Astrocyte (in vitro differentiated cells and primary cell): ENCODE measurements at regions not wholly inside any gene's neighbourhood (a gene's known extent, or its start where the extent isn't known, plus 50 kb on each side); places are given as distances from the start of the nearest gene placed in this dataset.

Source experiments
- DNase-seq: peaks from one replicate; pipeline ENCODE4 v3.0.0-alpha.2; 2010; ENCODE audit warnings: low read depth
- FAIRE-seq: peaks from 2 replicates; lab custom pipeline; 2011; peaks lifted over from hg19 to GRCh38; lab: Jason Lieb, UNC
- H2AFZ ChIP-seq: 2 replicates; pipeline ENCODE4 v1.6.0; 2012; ENCODE audit warnings: low read depth, low read length, inconsistent platforms
- H3K27ac ChIP-seq: 2 replicates; pipeline ENCODE4 v1.5.1; 2011; ENCODE audit warnings: low read depth, low read length, inconsistent platforms
- H3K27me3 ChIP-seq: 2 replicates; pipeline ENCODE4 v1.6.0; 2011; ENCODE audit warnings: low read length, inconsistent platforms; ENCODE audit not compliant: insufficient read depth
- H3K36me3 ChIP-seq: 2 replicates; pipeline ENCODE4 v1.5.1; 2011; ENCODE audit warnings: low read length, inconsistent platforms; ENCODE audit not compliant: insufficient read depth
- H3K4me1 ChIP-seq: 2 replicates; pipeline ENCODE4 v1.5.1; 2011; ENCODE audit warnings: low read length, inconsistent platforms; ENCODE audit not compliant: insufficient read depth
- H3K4me2 ChIP-seq: 2 replicates; pipeline ENCODE4 v1.6.0; 2012; ENCODE audit warnings: low read length, inconsistent platforms
- H3K4me3 ChIP-seq: 2 replicates; pipeline ENCODE4 v1.5.1; 2011; ENCODE audit warnings: low read depth, mild to moderate bottlenecking, low read length, inconsistent platforms; ENCODE audit not compliant: insufficient read depth
- H3K79me2 ChIP-seq: 2 replicates; pipeline ENCODE4 v1.6.0; 2012; ENCODE audit warnings: mild to moderate bottlenecking, low read length, inconsistent platforms; ENCODE audit not compliant: insufficient read depth
- H3K9ac ChIP-seq: 2 replicates; pipeline ENCODE4 v1.6.0; 2012; ENCODE audit warnings: mild to moderate bottlenecking, low read length, inconsistent platforms
- H3K9me3 ChIP-seq: 2 replicates; pipeline ENCODE4 v1.5.1; 2012; ENCODE audit warnings: low read depth, mild to moderate bottlenecking, low read length, inconsistent platforms; ENCODE audit not compliant: insufficient read depth
- H4K20me1 ChIP-seq: 2 replicates; pipeline ENCODE4 v1.6.0; 2012; ENCODE audit warnings: low read length, inconsistent platforms; ENCODE audit not compliant: insufficient read depth
- H3K27ac Mint-ChIP-seq: one replicate; pipeline ENCODE4 v1.8.0; 2021; ENCODE audit warnings: mild to moderate bottlenecking, mixed read lengths; ENCODE audit not compliant: unreplicated experiment
- H3K27me3 Mint-ChIP-seq: one replicate; pipeline ENCODE4 v1.8.0; 2021; ENCODE audit warnings: low read depth, mixed read lengths; ENCODE audit not compliant: unreplicated experiment
- H3K36me3 Mint-ChIP-seq: one replicate; pipeline ENCODE4 v1.8.0; 2021; ENCODE audit warnings: low read depth, mixed read lengths; ENCODE audit not compliant: unreplicated experiment
- H3K4me1 Mint-ChIP-seq: one replicate; pipeline ENCODE4 v1.8.0; 2021; ENCODE audit warnings: low read depth, mixed read lengths; ENCODE audit not compliant: unreplicated experiment
- H3K4me3 Mint-ChIP-seq: one replicate; pipeline ENCODE4 v1.8.0; 2021; ENCODE audit warnings: mild to moderate bottlenecking, moderate library complexity, mixed read lengths; ENCODE audit not compliant: unreplicated experiment
- H3K9me3 Mint-ChIP-seq: one replicate; pipeline ENCODE4 v1.8.0; 2021; ENCODE audit warnings: mild to moderate bottlenecking, mixed read lengths; ENCODE audit not compliant: unreplicated experiment
- EZH2 ChIP-seq: IDR thresholded peaks from 2 replicates; pipeline ENCODE4 v1.6.1; 2012; ENCODE audit warnings: mild to moderate bottlenecking, low read length, inconsistent platforms; ENCODE audit not compliant: insufficient read depth
- TF ChIP-seq, protein P1 (sequence below): IDR thresholded peaks from 2 replicates; pipeline ENCODE4 v1.5.1; 2011; ENCODE audit warnings: low read depth, mild to moderate bottlenecking, inconsistent platforms, low read length, moderate library complexity; ENCODE audit not compliant: insufficient read depth

DNA sequence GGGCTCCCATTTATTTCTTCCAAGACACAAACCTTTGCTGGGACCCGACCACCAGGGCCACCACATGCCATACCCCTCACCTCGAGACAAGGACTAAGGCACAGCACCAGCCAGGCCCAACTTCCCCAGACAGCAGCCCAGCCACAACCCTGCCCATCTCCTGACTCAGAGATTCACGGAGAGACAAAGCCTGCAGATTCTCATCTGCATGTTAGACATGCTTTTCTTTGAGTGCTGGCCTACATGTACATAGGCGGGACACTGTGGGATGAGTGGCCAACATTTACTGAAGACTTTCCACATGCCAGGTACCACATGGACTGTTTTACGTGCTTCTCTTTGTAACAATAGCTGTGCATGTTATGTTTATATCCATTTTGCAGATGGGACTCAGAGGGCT, 221.3 kb upstream of the ZMIZ1 start:
- Mint-ChIP-seq H3K9me3 (peaks cover 7% of the 10 kb centered on the region), H3K4me3 (no peak overlapping the region), H3K36me3 (no peaks in the 10 kb centered on the region), H3K27me3 (peaks cover 62% of the 10 kb centered on the region), H3K4me1 (peaks cover 4% of the 10 kb centered on the region), H3K27ac (no peak overlapping the region)
- TF ChIP-seq, protein P1, sequence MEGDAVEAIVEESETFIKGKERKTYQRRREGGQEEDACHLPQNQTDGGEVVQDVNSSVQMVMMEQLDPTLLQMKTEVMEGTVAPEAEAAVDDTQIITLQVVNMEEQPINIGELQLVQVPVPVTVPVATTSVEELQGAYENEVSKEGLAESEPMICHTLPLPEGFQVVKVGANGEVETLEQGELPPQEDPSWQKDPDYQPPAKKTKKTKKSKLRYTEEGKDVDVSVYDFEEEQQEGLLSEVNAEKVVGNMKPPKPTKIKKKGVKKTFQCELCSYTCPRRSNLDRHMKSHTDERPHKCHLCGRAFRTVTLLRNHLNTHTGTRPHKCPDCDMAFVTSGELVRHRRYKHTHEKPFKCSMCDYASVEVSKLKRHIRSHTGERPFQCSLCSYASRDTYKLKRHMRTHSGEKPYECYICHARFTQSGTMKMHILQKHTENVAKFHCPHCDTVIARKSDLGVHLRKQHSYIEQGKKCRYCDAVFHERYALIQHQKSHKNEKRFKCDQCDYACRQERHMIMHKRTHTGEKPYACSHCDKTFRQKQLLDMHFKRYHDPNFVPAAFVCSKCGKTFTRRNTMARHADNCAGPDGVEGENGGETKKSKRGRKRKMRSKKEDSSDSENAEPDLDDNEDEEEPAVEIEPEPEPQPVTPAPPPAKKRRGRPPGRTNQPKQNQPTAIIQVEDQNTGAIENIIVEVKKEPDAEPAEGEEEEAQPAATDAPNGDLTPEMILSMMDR, result no peak
- TF ChIP-seq EZH2, result no peak
- Histone ChIP-seq H2AFZ (no peak overlapping the region), H3K79me2 (no peaks in the 10 kb centered on the region), H3K27ac (no peak overlapping the region), H4K20me1 (no peaks in the 10 kb centered on the region), H3K27me3 (peaks cover 5% of the 10 kb centered on the region), H3K9ac (no peak overlapping the region), H3K4me2 (no peak overlapping the region), H3K4me1 (no peaks in the 10 kb centered on the region), H3K9me3 (no peaks in the 10 kb centered on the region), H3K36me3 (no peaks in the 10 kb centered on the region), H3K4me3 (no peak overlapping the region)
- DNase-seq (no peak), FAIRE-seq (no peak)

GRCh38 chr10:78849115-78849514, 219.7 kb upstream of the ZMIZ1 start:
- peaks cover 4% of the 10 kb centered on the region for H3K4me1 Mint-ChIP-seq
- Histone ChIP-seq H3K9me3 (no peaks in the 10 kb centered on the region), H2AFZ (no peak overlapping the region), H3K4me1 (no peaks in the 10 kb centered on the region), H3K4me3 (no peak overlapping the region), H3K27me3 (peaks cover 5% of the 10 kb centered on the region), H3K9ac (no peak overlapping the region), H3K36me3 (no peaks in the 10 kb centered on the region), H4K20me1 (no peaks in the 10 kb centered on the region), H3K4me2 (no peak overlapping the region), H3K27ac (no peak overlapping the region), H3K79me2 (no peaks in the 10 kb centered on the region)
- no peaks in the 10 kb centered on the region for H3K36me3 Mint-ChIP-seq
- H3K9me3 Mint-ChIP-seq, result peaks cover 4% of the 10 kb centered on the region
- DNase-seq (no peak), FAIRE-seq (no peak)
- no peak overlapping the region for H3K4me3 Mint-ChIP-seq
- H3K27me3 Mint-ChIP-seq, result peaks cover 72% of the 10 kb centered on the region
- no peak overlapping the region for H3K27ac Mint-ChIP-seq
- no peak for TF ChIP-seq EZH2
- TF ChIP-seq, protein P1, result no peak

DNA sequence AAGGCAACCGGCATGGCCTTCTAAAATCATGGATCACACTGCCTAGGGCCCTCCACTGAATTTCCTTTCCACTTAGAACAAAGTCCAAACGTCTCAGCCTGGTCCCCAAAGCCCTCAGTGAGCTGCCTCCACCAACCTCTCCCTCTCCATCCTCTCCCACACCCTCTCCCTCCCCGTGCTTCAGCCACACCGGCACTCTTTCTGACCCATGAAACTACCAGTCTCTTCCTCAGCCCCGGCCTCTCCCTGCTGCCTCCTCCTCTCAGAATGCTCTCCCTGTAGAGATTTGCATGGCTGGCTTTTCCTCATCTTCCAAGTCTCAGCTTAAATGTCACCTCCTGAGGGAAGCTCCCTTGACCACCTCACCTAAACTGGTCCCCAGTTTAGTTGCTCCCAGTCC, 219.0 kb upstream of the ZMIZ1 start:
- no peaks in the 10 kb centered on the region for H3K79me2 ChIP-seq
- H3K9me3 ChIP-seq, result no peaks in the 10 kb centered on the region
- no peak overlapping the region for H3K27ac ChIP-seq
- no peak overlapping the region for H2AFZ ChIP-seq
- peaks cover 4% of the 10 kb centered on the region for H3K4me1 Mint-ChIP-seq
- H4K20me1 ChIP-seq, result no peaks in the 10 kb centered on the region
- H3K4me3 ChIP-seq, result no peak overlapping the region
- H3K36me3 ChIP-seq, result no peaks in the 10 kb centered on the region
- peaks cover 5% of the 10 kb centered on the region for H3K27me3 ChIP-seq
- FAIRE-seq, result no peak
- DNase-seq, result no peak
- peaks cover 75% of the 10 kb centered on the region for H3K27me3 Mint-ChIP-seq
- no peaks in the 10 kb centered on the region for H3K36me3 Mint-ChIP-seq
- H3K4me3 Mint-ChIP-seq, result no peak overlapping the region
- H3K4me1 ChIP-seq, result no peaks in the 10 kb centered on the region
- H3K27ac Mint-ChIP-seq, result no peak overlapping the region
- H3K9me3 Mint-ChIP-seq, result peaks cover 4% of the 10 kb centered on the region
- TF ChIP-seq, protein P1, result no peak
- TF ChIP-seq EZH2, result no peak
- H3K9ac ChIP-seq, result no peak overlapping the region
- no peak overlapping the region for H3K4me2 ChIP-seq
